ENCODE measurements at regions not wholly inside any gene's neighbourhood (a gene's known extent, or its start where the extent isn't known, plus 50 kb on each side); places are given as distances from the start of the nearest gene placed in this dataset.

GRCh38 chr6:92364948-92365541 is 1054.3 kb downstream of the EPHA7 start:
- DNase-seq (no peak), ATAC-seq (no peak)
- Mint-ChIP-seq H3K4me3 (no peak overlapping the region), H3K36me3 (ENCODE audit: low read depth) (no peaks in the 10 kb centered on the region), H3K4me1 (ENCODE audit: low read depth) (no peaks in the 10 kb centered on the region), H3K27ac (no peak overlapping the region), H3K9me3 (peaks cover 6% of the 10 kb centered on the region), H3K27me3 (no peaks in the 10 kb centered on the region)
- POLR2A ChIA-PET: no interaction called here
- CTCF ChIA-PET: no interaction called here
- no peak for TF ChIP-seq CTCF (IDR thresholded peaks at IDR 0.05)
- intact Hi-C loops (cut with micrococcal nuclease): no loop called here

- no peak overlapping the region for H3K4me3 Mint-ChIP-seq
- H3K36me3 Mint-ChIP-seq (ENCODE audit: low read depth): no peaks in the 10 kb centered on the region
- H3K27ac Mint-ChIP-seq: no peak overlapping the region
- DNase-seq (no peak), ATAC-seq (no peak)
- no peak for TF ChIP-seq CTCF (IDR thresholded peaks at IDR 0.05)
- intact Hi-C loops (cut with micrococcal nuclease): no loop called here
- ChIA-PET POLR2A (interaction anchor here (1.0 kb wide), 1 partner anchor 16 kb away, joined by 3 read pairs; no protein-coding TSS in a partner anchor), CTCF (no interaction called here)
- H3K4me1 Mint-ChIP-seq (ENCODE audit: low read depth): no peaks in the 10 kb centered on the region
- peaks cover 6% of the 10 kb centered on the region for H3K9me3 Mint-ChIP-seq
- H3K27me3 Mint-ChIP-seq: no peaks in the 10 kb centered on the region
Observed at GRCh38 chr6:92363111-92363510, 1056.2 kb downstream of the EPHA7 start.

GRCh38 chr6:92362404-92362803 is 1057.0 kb downstream of the EPHA7 start:
- H3K27me3 Mint-ChIP-seq: no peaks in the 10 kb centered on the region
- POLR2A ChIA-PET: interaction anchor here (1.0 kb wide), 1 partner anchor 17 kb away, joined by 3 read pairs; no protein-coding TSS in a partner anchor
- no peaks in the 10 kb centered on the region for H3K4me1 Mint-ChIP-seq (ENCODE audit: low read depth)
- no peak for TF ChIP-seq CTCF (IDR thresholded peaks at IDR 0.05)
- H3K9me3 Mint-ChIP-seq: peaks cover 6% of the 10 kb centered on the region
- H3K36me3 Mint-ChIP-seq (ENCODE audit: low read depth): no peaks in the 10 kb centered on the region
- ATAC-seq: no peak
- intact Hi-C loops (cut with micrococcal nuclease): no loop called here
- CTCF ChIA-PET: no interaction called here
- no peak overlapping the region for H3K4me3 Mint-ChIP-seq
- H3K27ac Mint-ChIP-seq: no peak overlapping the region
- DNase-seq: no peak

GRCh38 chr6:92361990-92362389 is 1057.4 kb downstream of the EPHA7 start:
- Mint-ChIP-seq H3K36me3 (ENCODE audit: low read depth) (no peaks in the 10 kb centered on the region), H3K9me3 (peaks cover 6% of the 10 kb centered on the region), H3K27ac (no peak overlapping the region), H3K4me1 (ENCODE audit: low read depth) (no peaks in the 10 kb centered on the region), H3K27me3 (no peaks in the 10 kb centered on the region), H3K4me3 (no peak overlapping the region)
- ATAC-seq (no peak), DNase-seq (no peak)
- no peak for TF ChIP-seq CTCF (IDR thresholded peaks at IDR 0.05)
- ChIA-PET POLR2A (no interaction called here), CTCF (no interaction called here)
- intact Hi-C loops (cut with micrococcal nuclease): no loop called here

- ChIA-PET POLR2A (interaction anchor here (0.7 kb wide), 1 partner anchor 12 kb away, joined by 4 read pairs; no protein-coding TSS in a partner anchor), CTCF (no interaction called here)
- intact Hi-C loops (cut with micrococcal nuclease): no loop called here
- Mint-ChIP-seq H3K27ac (no peak overlapping the region), H3K27me3 (no peaks in the 10 kb centered on the region), H3K9me3 (peaks cover 7% of the 10 kb centered on the region), H3K36me3 (ENCODE audit: low read depth) (no peaks in the 10 kb centered on the region), H3K4me3 (no peak overlapping the region), H3K4me1 (ENCODE audit: low read depth) (no peaks in the 10 kb centered on the region)
- no peak for TF ChIP-seq CTCF (IDR thresholded peaks at IDR 0.05)
- DNase-seq (no peak), ATAC-seq (no peak)
Observed at GRCh38 chr6:92354270-92354829, 1065.0 kb downstream of the EPHA7 start.

Measured in activated CD8-positive, alpha-beta T cell treated with anti-CD3 and anti-CD28 coated beads for 36 hours (primary cell).